ENCODE measurements at regions not wholly inside any gene's neighbourhood (a gene's known extent, or its start where the extent isn't known, plus 50 kb on each side); places are given as distances from the start of the nearest gene placed in this dataset.

DNA sequence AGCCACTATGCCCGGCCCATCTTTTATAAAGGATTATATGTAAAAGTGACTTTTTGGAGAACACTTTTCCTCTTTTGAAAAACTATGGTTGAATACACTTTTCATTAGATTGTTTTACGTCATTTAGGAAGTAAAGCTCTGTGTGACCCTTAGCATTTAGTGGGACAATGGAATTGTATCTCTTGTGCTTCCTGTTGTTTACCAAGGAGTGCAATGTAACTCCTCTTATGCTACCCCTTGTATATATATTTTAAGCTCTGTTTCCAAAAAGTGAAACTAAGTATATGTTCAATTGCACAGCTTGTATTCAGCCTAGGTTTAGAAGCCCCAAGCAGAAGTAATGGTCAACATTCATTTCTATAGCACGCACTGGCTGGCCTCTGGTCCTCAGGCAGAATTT, 183.1 kb upstream of the CITED2 start:
- DNase-seq: no peak

DNA sequence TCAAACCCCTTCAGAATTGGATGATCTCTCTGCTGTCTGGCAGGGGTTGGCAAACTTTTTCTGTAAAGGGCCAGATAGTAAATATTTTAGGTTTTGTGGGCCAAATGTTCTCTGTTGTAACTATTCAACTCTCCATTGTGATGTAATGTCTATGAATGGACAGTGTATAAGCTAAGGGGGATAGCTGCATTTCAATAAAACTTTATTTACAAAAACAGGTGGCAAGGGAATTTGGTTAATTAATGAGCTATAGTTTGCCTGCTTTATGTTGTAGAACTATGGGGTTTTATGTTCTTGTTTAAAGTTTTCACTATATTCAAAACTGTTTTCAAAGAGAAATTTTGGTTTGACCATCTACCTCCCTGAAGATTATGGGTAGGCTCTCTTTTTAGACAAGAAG, 182.1 kb upstream of the CITED2 start:
- DNase-seq: no peak

- no peak for DNase-seq
These were observed 179.5 kb upstream of the CITED2 start for GRCh38 chr6:139553916-139554315.

DNA sequence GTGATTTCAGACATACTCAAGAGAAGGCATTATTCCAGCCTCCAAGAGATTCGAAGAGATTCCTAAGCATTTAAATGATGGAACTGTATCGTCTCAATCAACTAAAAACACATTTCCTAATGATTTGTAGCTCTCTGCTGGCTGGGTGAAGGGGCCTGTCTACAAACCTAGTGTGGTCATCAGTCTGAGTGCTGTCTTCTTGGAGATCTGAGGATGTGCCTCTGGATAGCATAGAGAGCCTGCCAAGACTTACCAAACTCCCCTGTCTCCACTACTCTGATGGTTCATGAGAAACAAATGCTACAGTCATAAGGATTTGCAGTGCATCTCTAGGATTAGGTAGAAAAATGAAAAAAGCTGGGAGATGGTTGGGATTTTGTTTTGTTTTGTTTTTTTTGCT, 176.9 kb upstream of the CITED2 start:
- no peak for DNase-seq

- no peak for DNase-seq
These were observed 175.9 kb upstream of the CITED2 start for GRCh38 chr6:139550361-139550760.

- DNase-seq: no peak
These were observed 175.2 kb upstream of the CITED2 start for GRCh38 chr6:139549561-139550070.

DNA sequence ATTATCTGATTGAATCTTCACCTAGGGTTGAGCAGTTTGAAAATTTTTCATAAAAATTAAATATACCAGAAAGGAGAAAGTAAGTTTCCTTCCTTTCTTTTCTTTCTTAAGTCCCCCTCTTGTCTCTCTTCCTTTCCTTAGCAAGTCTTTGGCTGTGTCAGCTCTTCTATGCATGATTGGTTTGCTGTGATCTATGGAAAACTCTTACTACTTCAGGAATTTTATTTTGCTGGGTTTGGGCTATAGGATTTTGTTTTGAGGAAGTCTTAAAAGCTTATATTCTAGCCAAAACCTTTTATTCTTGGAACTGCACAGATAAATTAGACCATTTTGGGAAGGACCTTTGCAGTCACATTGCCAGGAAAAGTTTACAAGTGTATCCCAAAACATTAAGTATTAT, 173.4 kb upstream of the CITED2 start:
- no peak for DNase-seq

- no peak for DNase-seq
These were observed 172.8 kb upstream of the CITED2 start for GRCh38 chr6:139547122-139547776.

- DNase-seq: no peak
These were observed 171.6 kb upstream of the CITED2 start for GRCh38 chr6:139546106-139546472.

DNA sequence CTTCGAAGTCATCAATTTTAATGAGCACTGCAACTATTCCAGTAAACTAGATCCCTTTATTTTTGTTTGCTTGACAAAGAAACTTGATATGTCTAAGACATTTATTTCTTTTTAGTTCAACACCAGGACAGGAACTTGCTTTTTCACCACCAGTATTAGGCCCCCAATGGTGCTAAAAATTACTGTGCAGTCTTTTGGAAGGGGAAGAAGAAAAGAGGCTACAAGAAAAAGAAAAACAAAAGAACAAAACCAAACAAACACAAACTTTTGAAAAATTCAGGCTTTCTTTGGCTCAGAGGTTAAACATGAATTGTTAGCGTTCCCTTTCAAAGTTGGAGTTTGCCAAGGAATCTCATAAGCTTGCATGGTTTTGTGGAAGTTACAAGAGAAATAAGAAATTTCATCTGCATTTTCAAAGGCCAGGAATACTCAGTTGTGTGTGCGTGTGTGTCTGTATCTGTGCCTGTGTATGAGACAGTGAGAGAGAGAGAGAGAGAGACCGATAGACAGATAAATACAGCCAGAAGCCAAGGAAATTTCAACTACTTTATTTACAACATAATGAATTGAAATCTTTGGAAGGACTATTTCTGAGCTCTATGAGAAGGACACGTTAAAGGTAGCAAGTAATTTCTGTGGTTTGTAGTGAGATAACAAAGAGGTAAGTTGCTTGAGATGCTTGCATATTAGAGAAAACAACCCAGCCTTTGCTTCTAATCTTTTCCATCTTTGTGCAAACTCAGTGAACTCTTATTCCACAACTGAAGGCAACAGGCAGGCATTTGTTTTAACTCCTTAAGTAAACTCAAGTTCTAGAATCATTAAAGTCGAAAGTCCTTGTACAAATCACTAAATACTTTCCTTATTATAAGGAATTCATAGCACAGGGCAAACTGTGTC, 171.0 kb upstream of the CITED2 start:
- no peak for DNase-seq

DNA sequence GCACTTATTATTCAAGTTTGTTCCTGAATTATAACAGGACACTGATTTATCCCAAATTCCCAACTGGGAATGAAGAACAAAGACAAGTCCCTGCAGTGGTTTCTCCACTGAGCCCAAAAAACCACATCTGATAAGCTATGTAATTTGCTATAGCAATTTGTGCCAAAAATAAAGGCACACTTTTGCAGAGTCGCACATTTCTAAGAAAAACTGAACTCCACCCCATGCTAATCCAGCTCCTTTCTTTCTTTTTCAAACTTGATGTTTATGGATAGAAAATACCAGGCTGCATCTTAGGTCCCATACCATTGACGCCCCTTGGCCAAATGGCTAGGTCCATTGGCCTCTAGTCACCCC, 170.2 kb upstream of the CITED2 start:
- no peak for DNase-seq

DNA sequence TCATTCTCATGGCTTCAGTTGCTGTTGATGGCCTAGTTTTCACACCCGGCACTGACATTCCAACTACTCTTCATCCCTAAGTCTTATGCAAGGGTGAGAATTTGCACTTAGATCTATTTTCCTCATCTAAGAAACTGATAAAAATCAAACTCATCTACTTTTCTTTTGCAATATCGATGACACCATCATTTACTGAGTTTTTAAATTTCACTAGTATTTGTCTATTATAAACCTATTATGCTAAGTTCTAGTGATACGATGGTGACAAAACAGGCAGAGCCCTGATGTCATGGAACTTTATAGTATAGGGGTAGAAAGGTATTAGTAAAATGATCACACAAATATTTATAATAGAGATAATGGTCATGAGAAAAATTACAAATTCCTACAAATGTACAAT, 167.9 kb upstream of the CITED2 start:
- DNase-seq: no peak

DNA sequence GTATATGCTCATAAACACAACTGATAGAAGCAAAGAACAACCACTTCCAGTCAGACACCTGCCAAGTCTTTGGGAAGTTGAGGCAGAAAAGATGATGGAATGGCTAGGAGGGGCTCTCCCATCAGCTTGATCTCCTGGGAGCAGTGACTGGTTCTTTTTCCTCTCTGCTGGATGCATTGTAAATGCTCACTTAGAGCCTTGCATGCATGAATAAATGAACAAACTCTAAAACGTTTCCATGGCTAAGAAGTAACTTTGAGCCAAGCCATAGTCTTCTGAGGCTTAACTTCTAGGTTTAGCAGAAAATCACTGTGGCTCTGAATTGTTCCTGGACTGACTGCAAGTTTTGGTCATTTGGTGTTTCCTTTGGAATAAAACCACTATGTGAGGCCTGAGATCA, 166.4 kb upstream of the CITED2 start:
- no peak for DNase-seq

- DNase-seq: peak; percentile 53
These were observed 165.8 kb upstream of the CITED2 start for GRCh38 chr6:139540276-139540675.

- no peak for DNase-seq
These were observed 165.4 kb upstream of the CITED2 start for GRCh38 chr6:139539852-139540251.

GRCh38 chr6:139538366-139538765, 163.9 kb upstream of the CITED2 start:
- no peak for DNase-seq

- no peak for DNase-seq
These were observed 162.5 kb upstream of the CITED2 start for GRCh38 chr6:139536751-139537617.

GRCh38 chr6:139534472-139535115, 160.1 kb upstream of the CITED2 start:
- DNase-seq: peak; percentile 34

- DNase-seq: peak; percentile 9
These were observed 159.4 kb upstream of the CITED2 start for GRCh38 chr6:139533573-139534471.

DNA sequence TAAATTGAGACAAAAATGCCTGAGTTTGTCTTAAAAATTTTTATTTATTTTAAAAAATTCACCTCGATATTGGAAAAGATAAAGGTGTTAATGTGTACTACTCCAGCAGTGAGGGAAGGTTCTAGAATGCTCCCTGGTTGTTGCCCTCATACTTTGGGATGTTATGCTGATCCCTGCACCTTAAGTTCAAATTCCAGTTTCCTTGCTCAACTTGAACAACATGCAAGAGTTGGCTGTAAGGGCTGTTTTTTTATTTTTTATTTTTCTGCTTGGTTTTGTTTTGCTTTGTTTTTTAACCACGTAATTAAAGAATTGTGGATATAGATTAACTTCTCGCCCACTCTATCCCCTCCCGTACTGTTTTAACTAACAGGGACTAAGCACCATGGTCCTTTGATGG, 158.7 kb upstream of the CITED2 start:
- no peak for DNase-seq

All from CD4-positive, alpha-beta T cell treated with Interleukin-21 for 1 hour (primary cell).